ENCODE measurements at regions not wholly inside any gene's neighbourhood (a gene's known extent, or its start where the extent isn't known, plus 50 kb on each side); places are given as distances from the start of the nearest gene placed in this dataset.

- Histone ChIP-seq H3K4me3 (replicated peaks in 1 of 3; ENCODE audit: insufficient read depth in 1 of 3, low read depth in 2 of 3, low read length in 3 of 3) (no peak overlapping the region), H3K27ac (ENCODE audit: extremely low read length, insufficient read depth, low read length) (no peak overlapping the region), H3K4me1 (ENCODE audit: insufficient read depth, low read length) (peaks cover 58% of the 10 kb centered on the region), H4K20me1 (ENCODE audit: insufficient read depth, low read length) (no peaks in the 10 kb centered on the region), H3K9ac (ENCODE audit: insufficient read depth, low read depth, low read length) (no peak overlapping the region), H3K9me3 (ENCODE audit: low read length) (no peaks in the 10 kb centered on the region), H3K79me2 (ENCODE audit: insufficient read depth, low read length) (no peaks in the 10 kb centered on the region), H3K36me3 (replicated peaks in 1 of 2; ENCODE audit: control insufficient read depth in 1 of 2, insufficient read depth in 2 of 2, low read length in 2 of 2) (no peaks in the 10 kb centered on the region), H3K27me3 (ENCODE audit: control insufficient read depth in 1 of 2, insufficient read depth in 2 of 2, low read length in 2 of 2) (no peaks in the 10 kb centered on the region), H3K4me2 (ENCODE audit: low read depth, low read length) (no peak overlapping the region), H2AFZ (ENCODE audit: low read length) (no peak overlapping the region)
- FAIRE-seq (no peak), ATAC-seq (no peak), DNase-seq (ENCODE audit: low spot score) (no peak)
- ChIA-PET POLR2A (no interaction called here), CTCF (ENCODE audit: low intra/inter-chr PET ratio, low total read pairs) (no interaction called here)
- in situ Hi-C loops (cut with HindIII; ENCODE audit: extremely low pct_ligation_motif_present, low pct_unique_long_range_greater_than_20kb): no loop called here
- no TSS peak for BruUV-seq (replicated peaks)
- intact Hi-C loops (cut with micrococcal nuclease; ENCODE audit: unreplicated experiment): loop anchor here (5.0 kb wide), 2 partner anchors 87 to 103 kb away; no protein-coding TSS in a partner anchor
- TF ChIP-seq SAP130 (CRISPR knock-in tag; IDR thresholded peaks at IDR 0.05; ENCODE audit: low read depth) (no peak), SAFB2 (CRISPR knock-in tag; IDR thresholded peaks at IDR 0.05; ENCODE audit: borderline replicate concordance, low read depth) (no peak), ZBTB38 (CRISPR knock-in tag; IDR thresholded peaks at IDR 0.05) (no peak)
- 94% methylated on average over 59 of the region's 67 CpGs for WGBS (ENCODE audit: low lambda C conversion rate)
Measured at GRCh38 chr14:103188810-103189480, 65.7 kb downstream of the TNFAIP2 start.

- in situ Hi-C loops (cut with HindIII; ENCODE audit: extremely low pct_ligation_motif_present, low pct_unique_long_range_greater_than_20kb): no loop called here
- WGBS (ENCODE audit: low lambda C conversion rate): 96% methylated on average over 47 of the region's 48 CpGs
Measured at GRCh38 chr14:103189481-103190470, 66.5 kb downstream of the TNFAIP2 start.

More at GRCh38 chr14:103189481-103190470, 66.5 kb downstream of the TNFAIP2 start:
- H3K9me3 ChIP-seq (ENCODE audit: low read length): no peaks in the 10 kb centered on the region
- ChIA-PET POLR2A (no interaction called here), CTCF (ENCODE audit: low intra/inter-chr PET ratio, low total read pairs) (no interaction called here)
- intact Hi-C loops (cut with micrococcal nuclease; ENCODE audit: unreplicated experiment): loop anchor here (5.0 kb wide), 2 partner anchors 87 to 103 kb away; no protein-coding TSS in a partner anchor
- H3K4me2 ChIP-seq (ENCODE audit: low read depth, low read length): no peak overlapping the region
- no peak overlapping the region for H3K4me3 ChIP-seq (replicated peaks in 1 of 3; ENCODE audit: insufficient read depth in 1 of 3, low read depth in 2 of 3, low read length in 3 of 3)
- no peaks in the 10 kb centered on the region for H3K36me3 ChIP-seq (replicated peaks in 1 of 2; ENCODE audit: control insufficient read depth in 1 of 2, insufficient read depth in 2 of 2, low read length in 2 of 2)
- ATAC-seq: no peak
- BruUV-seq (replicated peaks): no TSS peak
- no peaks in the 10 kb centered on the region for H3K27me3 ChIP-seq (ENCODE audit: control insufficient read depth in 1 of 2, insufficient read depth in 2 of 2, low read length in 2 of 2)
- no peak for DNase-seq (ENCODE audit: low spot score)
- H3K27ac ChIP-seq (ENCODE audit: extremely low read length, insufficient read depth, low read length): no peak overlapping the region
- FAIRE-seq: no peak
- H3K79me2 ChIP-seq (ENCODE audit: insufficient read depth, low read length): no peaks in the 10 kb centered on the region
- TF ChIP-seq NCOA5 (CRISPR knock-in tag; IDR thresholded peaks at IDR 0.05) (no peak), XRCC5 (optimal IDR thresholded peaks at IDR 0.05; ENCODE audit: low read length) (no peak), SKIL (CRISPR knock-in tag; IDR thresholded peaks at IDR 0.05; ENCODE audit: borderline replicate concordance) (no peak), ZNF12 (CRISPR knock-in tag; IDR thresholded peaks at IDR 0.05) (no peak)
- no peak overlapping the region for H2AFZ ChIP-seq (ENCODE audit: low read length)
- no peaks in the 10 kb centered on the region for H4K20me1 ChIP-seq (ENCODE audit: insufficient read depth, low read length)
- peaks cover 58% of the 10 kb centered on the region for H3K4me1 ChIP-seq (ENCODE audit: insufficient read depth, low read length)
- H3K9ac ChIP-seq (ENCODE audit: insufficient read depth, low read depth, low read length): no peak overlapping the region

All from HepG2 (cell line).